22Rv1 (cell line): ENCODE measurements at regions not wholly inside any gene's neighbourhood (a gene's known extent, or its start where the extent isn't known, plus 50 kb on each side); places are given as distances from the start of the nearest gene placed in this dataset.

ENCODE experiments used
- ZFX ChIP-seq: fragments of 450-650 bp; IDR thresholded peaks from 2 replicates; pipeline ENCODE4 v1.6.1; 2017; ENCODE audit warnings: antibody characterized with exemption, borderline replicate concordance
- TF ChIP-seq, protein P1 (sequence below): fragments of 450-650 bp; IDR thresholded peaks from 2 replicates; pipeline ENCODE4 v1.5.1; 2017; ENCODE audit warnings: mild to moderate bottlenecking

DNA sequence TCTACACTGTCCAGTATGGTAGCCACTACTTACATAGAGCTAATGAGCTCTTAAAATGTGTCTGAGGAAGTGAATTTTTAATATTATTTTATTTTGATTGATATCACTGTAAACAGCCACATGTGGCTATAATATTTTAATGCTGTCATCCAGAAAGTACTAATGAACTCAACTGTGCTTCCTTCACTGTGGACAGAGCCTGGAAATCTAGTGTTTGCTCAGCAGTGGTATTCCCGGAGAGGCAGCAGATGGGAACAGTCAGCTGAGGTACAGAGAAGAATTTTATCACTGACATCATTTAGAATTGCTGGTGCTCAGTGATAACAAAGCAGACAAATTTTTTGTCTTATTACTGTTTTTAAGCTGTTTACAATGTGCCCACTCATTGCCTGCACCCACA lies 68.7 kb upstream of the ACP3 start:
- TF ChIP-seq, protein P1, sequence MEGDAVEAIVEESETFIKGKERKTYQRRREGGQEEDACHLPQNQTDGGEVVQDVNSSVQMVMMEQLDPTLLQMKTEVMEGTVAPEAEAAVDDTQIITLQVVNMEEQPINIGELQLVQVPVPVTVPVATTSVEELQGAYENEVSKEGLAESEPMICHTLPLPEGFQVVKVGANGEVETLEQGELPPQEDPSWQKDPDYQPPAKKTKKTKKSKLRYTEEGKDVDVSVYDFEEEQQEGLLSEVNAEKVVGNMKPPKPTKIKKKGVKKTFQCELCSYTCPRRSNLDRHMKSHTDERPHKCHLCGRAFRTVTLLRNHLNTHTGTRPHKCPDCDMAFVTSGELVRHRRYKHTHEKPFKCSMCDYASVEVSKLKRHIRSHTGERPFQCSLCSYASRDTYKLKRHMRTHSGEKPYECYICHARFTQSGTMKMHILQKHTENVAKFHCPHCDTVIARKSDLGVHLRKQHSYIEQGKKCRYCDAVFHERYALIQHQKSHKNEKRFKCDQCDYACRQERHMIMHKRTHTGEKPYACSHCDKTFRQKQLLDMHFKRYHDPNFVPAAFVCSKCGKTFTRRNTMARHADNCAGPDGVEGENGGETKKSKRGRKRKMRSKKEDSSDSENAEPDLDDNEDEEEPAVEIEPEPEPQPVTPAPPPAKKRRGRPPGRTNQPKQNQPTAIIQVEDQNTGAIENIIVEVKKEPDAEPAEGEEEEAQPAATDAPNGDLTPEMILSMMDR, result no peak
- TF ChIP-seq ZFX, result no peak
